IMR-90 (cell line): ENCODE measurements at regions not wholly inside any gene's neighbourhood (a gene's known extent, or its start where the extent isn't known, plus 50 kb on each side); places are given as distances from the start of the nearest gene placed in this dataset.

Experiments
- ATAC-seq: fragments of 200-7000 bp; cut with Tn5 transposase; 2 replicates; pipeline ENCODE4 v1.9.1; 2020; ENCODE audit warnings: low read depth, mild to moderate bottlenecking, moderate library complexity
- BruUV-seq: library from RNA; stranded (reverse); fragments of 400-500 nt; replicated peaks from 2 replicates; lab custom pipeline; 2021; lab: Mats Ljungman, UMichigan
- CTCF ChIA-PET: fragments of 300-600 bp; formaldehyde crosslinking; extraction: SDS; loops from one replicate; lab custom pipeline; 2021; ENCODE audit warnings: antibody characterized with exemption; lab: Yijun Ruan, JAX
- POLR2A ChIA-PET: fragments of 300-600 bp; sonication (Branson Sonifier 250); formaldehyde crosslinking; loops from one replicate; lab custom pipeline; 2022; ENCODE audit warnings: antibody characterized with exemption; ENCODE audit not compliant: unreplicated experiment; lab: Charles Lee
- DNase-seq: peaks from one replicate; pipeline ENCODE4 v3.0.0; 2013
- H2AFZ ChIP-seq: replicated peaks from 2 replicates; pipeline ENCODE3; 2013; ENCODE audit warnings: low read length, mild to moderate bottlenecking; ENCODE audit not compliant: poor library complexity
- H2AK5ac ChIP-seq: 2 replicates; pipeline ENCODE4 v1.6.1; 2013; ENCODE audit warnings: low read depth, low read length, inconsistent platforms
- H2AK9ac ChIP-seq: replicated peaks from 2 replicates; pipeline ENCODE3; 2013; ENCODE audit warnings: mild to moderate bottlenecking, low read depth, low read length, moderate library complexity; ENCODE audit not compliant: poor library complexity
- H2BK120ac ChIP-seq: 2 replicates; pipeline ENCODE4 v1.6.1; 2013; ENCODE audit warnings: low read depth, low read length, inconsistent platforms
- H2BK15ac ChIP-seq: 3 replicates; pipeline ENCODE4 v1.6.1; 2013; ENCODE audit warnings: low read depth, low read length, inconsistent platforms
- H2BK20ac ChIP-seq: 2 replicates; pipeline ENCODE4 v1.6.1; 2013; ENCODE audit warnings: low read depth, mild to moderate bottlenecking, inconsistent platforms, low read length, moderate library complexity
- H2BK5ac ChIP-seq: 2 replicates; pipeline ENCODE4 v1.6.1; 2013; ENCODE audit warnings: mild to moderate bottlenecking, low read depth, low read length, inconsistent platforms; ENCODE audit not compliant: poor library complexity, severe bottlenecking
- H3K14ac ChIP-seq: replicated peaks from 2 replicates; pipeline ENCODE4 v1.6.1; 2013; ENCODE audit warnings: low read depth, low read length, inconsistent platforms
- H3K18ac ChIP-seq: 2 replicates; pipeline ENCODE4 v1.6.1; 2013; ENCODE audit warnings: low read depth, low read length, control low read depth
- H3K23ac ChIP-seq: 2 replicates; pipeline ENCODE4 v1.6.1; 2013; ENCODE audit warnings: low read depth, low read length, inconsistent platforms
- H3K27ac ChIP-seq: 2 replicates; pipeline ENCODE4 v1.5.1; 2013; ENCODE audit warnings: mild to moderate bottlenecking, control low read depth, low read length; ENCODE audit not compliant: insufficient read depth
- H3K27me3 ChIP-seq: 2 replicates; pipeline ENCODE4 v1.6.1; 2013; ENCODE audit warnings: low read length; ENCODE audit not compliant: control insufficient read depth, insufficient read depth
- H3K36me3 ChIP-seq: 2 replicates; pipeline ENCODE4 v1.6.1; 2013; ENCODE audit warnings: low read length, mixed read lengths; ENCODE audit not compliant: control insufficient read depth, insufficient read depth
- H3K4ac ChIP-seq: 2 replicates; pipeline ENCODE4 v1.6.1; 2013; ENCODE audit warnings: low read depth, low read length, inconsistent platforms
- H3K4me1 ChIP-seq: 2 replicates; pipeline ENCODE4 v1.6.1; 2013; ENCODE audit warnings: low read length, mixed read lengths; ENCODE audit not compliant: control insufficient read depth, insufficient read depth
- H3K4me2 ChIP-seq: 2 replicates; pipeline ENCODE4 v1.6.1; 2013; ENCODE audit warnings: low read depth, mild to moderate bottlenecking, control low read depth, low read length, moderate library complexity
- H3K4me3 ChIP-seq: 2 replicates; pipeline ENCODE4 v1.5.1; 2013; ENCODE audit warnings: low read depth, mild to moderate bottlenecking, control low read depth, low read length, moderate library complexity; ENCODE audit not compliant: insufficient read depth
- H3K56ac ChIP-seq: 2 replicates; pipeline ENCODE4 v1.6.1; 2013; ENCODE audit warnings: low read length, inconsistent platforms; ENCODE audit not compliant: insufficient read depth; ENCODE audit errors: extremely low read depth
- H3K79me1 ChIP-seq, 2 experiments: 2 replicates each; pipeline ENCODE4 v1.6.1; 2013; ENCODE audit warnings: low read length in 2 of 2, inconsistent platforms in 1 of 2, low read depth in 1 of 2
- H3K9ac ChIP-seq: 2 replicates; pipeline ENCODE4 v1.6.1; 2013; ENCODE audit warnings: low read depth, low read length, control low read depth
- H3K9me1 ChIP-seq: 2 replicates; pipeline ENCODE4 v1.6.1; 2013; ENCODE audit warnings: low read length, inconsistent platforms; ENCODE audit not compliant: insufficient read depth
- H3K9me3 ChIP-seq: 2 replicates; pipeline ENCODE4 v1.6.1; 2013; ENCODE audit warnings: low read length; ENCODE audit not compliant: control insufficient read depth, insufficient read depth
- H4K20me1 ChIP-seq: 2 replicates; pipeline ENCODE4 v1.6.1; 2013; ENCODE audit warnings: low read length, inconsistent platforms; ENCODE audit not compliant: insufficient read depth
- H4K5ac ChIP-seq: 2 replicates; pipeline ENCODE4 v1.6.1; 2013; ENCODE audit warnings: mild to moderate bottlenecking, low read depth, low read length, control low read depth
- H4K8ac ChIP-seq, 2 experiments: 2 replicates each; pipeline ENCODE4 v1.6.1; 2013; ENCODE audit warnings: low read depth in 2 of 2, low read length in 2 of 2, control low read depth in 1 of 2, inconsistent platforms in 1 of 2
- H4K91ac ChIP-seq: 2 replicates; pipeline ENCODE4 v1.6.1; 2013; ENCODE audit warnings: low read depth, low read length, inconsistent platforms; ENCODE audit not compliant: insufficient read depth
- FOS ChIP-seq: fragments of 150-350 bp; IDR thresholded peaks from 2 replicates; pipeline ENCODE4 v1.6.1; 2016; ENCODE audit warnings: low read depth, low read length
- RFX5 ChIP-seq: IDR thresholded peaks from 2 replicates; pipeline ENCODE4 v1.8.0; 2012; ENCODE audit warnings: low read depth, mild to moderate bottlenecking, low read length, moderate library complexity
- WGBS, 2 experiments: methylation state at CpG; one replicate each; pipeline versions ENCODE4 v1.1.5 to v1.1.7; 2013; ENCODE audit warnings: missing lambda C conversion rate in 2 of 2; ENCODE audit not compliant: insufficient read length in 1 of 2; ENCODE audit errors: extremely low coverage in 2 of 2; 5-methylcytosine and 5-hydroxymethylcytosine counted together
- dilution Hi-C: fragments of 300-500 bp; cut with HindIII; formaldehyde crosslinking; loops from one replicate; pipeline ENCODE4 v1.14.3; 2018; ENCODE audit warnings: low sequenced_read_pairs; ENCODE audit not compliant: unreplicated experiment
- in situ Hi-C: fragments of 300-500 bp; cut with MboI; formaldehyde crosslinking; loops from 3 replicates; pipeline ENCODE4 v1.14.3; 2019; ENCODE audit warnings: low sequenced_read_pairs, inconsistent platforms, mixed read lengths
- intact Hi-C: fragments of 100-400 bp; cut with micrococcal nuclease; formaldehyde crosslinking; loops from 2 replicates; pipeline ENCODE4 v1.10.0; 2022

- Histone ChIP-seq H3K9ac (no peak overlapping the region), H3K4me2 (peak overlapping the region; percentile 79), H2BK15ac (no peak overlapping the region), H4K5ac (no peak overlapping the region), H2BK20ac (no peak overlapping the region), H2BK5ac (peak overlapping the region; percentile 31), H3K79me1 (peaks cover 27 to 79% of the 10 kb centered on the region in 2 experiments), H3K9me1 (peaks cover 11% of the 10 kb centered on the region; the same call in 1 of the 2 replicates), H3K27me3 (no peaks in the 10 kb centered on the region), H4K20me1 (peaks cover 65% of the 10 kb centered on the region), H2BK120ac (no peak overlapping the region), H3K14ac (peak overlapping the region; percentile 20; the same call in 1 of the 2 replicates), H4K8ac (no peak overlapping the region), H3K4me3 (no peak overlapping the region), H2AK9ac (no peak overlapping the region), H3K9me3 (no peaks in the 10 kb centered on the region), H3K27ac (no peak overlapping the region), H3K36me3 (no peaks in the 10 kb centered on the region; the same call in 1 of the 2 replicates), H3K4ac (no peak overlapping the region), H3K56ac (no peak overlapping the region), H2AFZ (no peak overlapping the region), H3K23ac (peak overlapping the region; percentile 44; the same call in 1 of the 2 replicates), H2AK5ac (no peak overlapping the region), H3K18ac (peak overlapping the region; percentile 61; the same call in 1 of the 2 replicates), H3K4me1 (peaks cover 14% of the 10 kb centered on the region), H4K91ac (no peak overlapping the region)
- TF ChIP-seq FOS = peak; percentile 38; the same call in 1 of the 2 replicates
- TF ChIP-seq RFX5 = no peak
- dilution Hi-C loops (no loop called here), intact Hi-C loops (loop anchor here (5.0 kb wide), 1 partner anchor 46 kb away; no protein-coding TSS in a partner anchor), in situ Hi-C loops (no loop called here)
- BruUV-seq = no TSS peak
- no CpG with 5 or more reads among the region's 1 CpG for WGBS, 2 experiments
- POLR2A ChIA-PET = interaction anchor here (0.5 kb wide), 1 partner anchor 76 kb away, joined by 4 read pairs; no protein-coding TSS in a partner anchor
- CTCF ChIA-PET = interaction anchor here (0.6 kb wide), 1 partner anchor 265 kb away, joined by 3 read pairs; no protein-coding TSS in a partner anchor
- ATAC-seq (peak; percentile 62), DNase-seq (peak; percentile 43)
Observed at GRCh38 chr6:56796196-56796532, 153.5 kb upstream of the DST start.
